Parathyroid adenoma (tissue), 2 donors: ENCODE measurements at regions not wholly inside any gene's neighbourhood (a gene's known extent, or its start where the extent isn't known, plus 50 kb on each side); places are given as distances from the start of the nearest gene placed in this dataset.

Source experiments
- H2AFZ ChIP-seq: fragments of 300-600 bp; sonication (generic); one replicate; pipeline ENCODE4 v1.7.0; 2017; ENCODE audit warnings: antibody characterized with exemption, mild to moderate bottlenecking
- H3K27ac ChIP-seq: fragments of 300-600 bp; sonication (generic); one replicate; pipeline ENCODE4 v1.7.0; 2017
- H3K27me3 ChIP-seq: fragments of 300-600 bp; sonication (generic); one replicate; pipeline ENCODE4 v1.7.0; 2017; ENCODE audit warnings: low read length; ENCODE audit not compliant: control insufficient read depth, insufficient read depth
- H3K36me3 ChIP-seq: fragments of 300-600 bp; sonication (generic); one replicate; pipeline ENCODE4 v1.7.0; 2017; ENCODE audit warnings: low read length; ENCODE audit not compliant: control insufficient read depth, insufficient read depth
- H3K4me1 ChIP-seq: fragments of 300-600 bp; sonication (generic); one replicate; pipeline ENCODE4 v1.7.0; 2017; ENCODE audit warnings: control low read depth
- H3K4me2 ChIP-seq: fragments of 300-600 bp; sonication (generic); one replicate; pipeline ENCODE4 v1.7.0; 2017; ENCODE audit warnings: low read length
- H3K4me3 ChIP-seq: fragments of 300-600 bp; sonication (generic); one replicate; pipeline ENCODE4 v1.7.0; 2017; ENCODE audit warnings: low read depth, low read length
- H3K79me2 ChIP-seq: fragments of 300-600 bp; sonication (generic); one replicate; pipeline ENCODE4 v1.7.0; 2017; ENCODE audit warnings: control low read depth
- H3K9ac ChIP-seq: fragments of 300-600 bp; sonication (generic); one replicate; pipeline ENCODE4 v1.7.0; 2017; ENCODE audit warnings: mild to moderate bottlenecking
- H3K9me3 ChIP-seq: fragments of 300-600 bp; sonication (generic); one replicate; pipeline ENCODE4 v1.7.0; 2017; ENCODE audit warnings: low read length; ENCODE audit not compliant: control insufficient read depth
- CTCF ChIP-seq: fragments of 300-600 bp; sonication (generic); IDR thresholded peaks from one replicate; pipeline ENCODE4 v1.7.0; 2017; ENCODE audit warnings: antibody characterized with exemption, mild to moderate bottlenecking
- donor health status: primary hyperparathyroidism.

- Histone ChIP-seq H2AFZ (no peak overlapping the region), H3K27ac (no peak overlapping the region), H3K79me2 (no peaks in the 10 kb centered on the region), H3K9me3 (no peaks in the 10 kb centered on the region), H3K27me3 (no peaks in the 10 kb centered on the region), H3K4me2 (no peak overlapping the region), H3K4me3 (no peak overlapping the region), H3K9ac (no peak overlapping the region), H3K36me3 (no peaks in the 10 kb centered on the region), H3K4me1 (peaks cover 10% of the 10 kb centered on the region)
- TF ChIP-seq CTCF, result no peak
These were observed 480.8 kb downstream of the GADD45G start for GRCh38 chr9:90085633-90086032.

- no peak overlapping the region for H3K27ac ChIP-seq
- H3K4me3 ChIP-seq, result no peak overlapping the region
- H3K9ac ChIP-seq, result no peak overlapping the region
- H3K9me3 ChIP-seq, result no peaks in the 10 kb centered on the region
- H3K27me3 ChIP-seq, result no peaks in the 10 kb centered on the region
- no peak overlapping the region for H2AFZ ChIP-seq
- no peak for TF ChIP-seq CTCF
- H3K4me2 ChIP-seq, result no peak overlapping the region
- H3K4me1 ChIP-seq, result peaks cover 6% of the 10 kb centered on the region
- no peaks in the 10 kb centered on the region for H3K36me3 ChIP-seq
- no peaks in the 10 kb centered on the region for H3K79me2 ChIP-seq
These were observed 481.3 kb downstream of the GADD45G start for GRCh38 chr9:90086101-90086511.

GRCh38 chr9:90088434-90088833 lies 483.6 kb downstream of the GADD45G start:
- TF ChIP-seq CTCF, result no peak
- no peaks in the 10 kb centered on the region for H3K4me1 ChIP-seq
- H3K27ac ChIP-seq, result no peak overlapping the region
- H3K9ac ChIP-seq, result no peak overlapping the region
- H3K36me3 ChIP-seq, result no peaks in the 10 kb centered on the region
- no peaks in the 10 kb centered on the region for H3K9me3 ChIP-seq
- H3K27me3 ChIP-seq, result no peaks in the 10 kb centered on the region
- H3K4me2 ChIP-seq, result no peak overlapping the region
- peak overlapping the region; percentile 11 for H2AFZ ChIP-seq
- H3K4me3 ChIP-seq, result no peak overlapping the region
- no peaks in the 10 kb centered on the region for H3K79me2 ChIP-seq

GRCh38 chr9:90088856-90089255 lies 484.0 kb downstream of the GADD45G start:
- H3K4me1 ChIP-seq, result no peaks in the 10 kb centered on the region
- no peak overlapping the region for H3K4me3 ChIP-seq
- H2AFZ ChIP-seq, result no peak overlapping the region
- no peak overlapping the region for H3K9ac ChIP-seq
- H3K79me2 ChIP-seq, result no peaks in the 10 kb centered on the region
- TF ChIP-seq CTCF, result no peak
- H3K36me3 ChIP-seq, result no peaks in the 10 kb centered on the region
- no peak overlapping the region for H3K27ac ChIP-seq
- H3K9me3 ChIP-seq, result no peaks in the 10 kb centered on the region
- H3K4me2 ChIP-seq, result no peak overlapping the region
- no peaks in the 10 kb centered on the region for H3K27me3 ChIP-seq

GRCh38 chr9:90090997-90091396 lies 486.2 kb downstream of the GADD45G start:
- no peaks in the 10 kb centered on the region for H3K9me3 ChIP-seq
- no peaks in the 10 kb centered on the region for H3K4me1 ChIP-seq
- H3K4me3 ChIP-seq, result no peak overlapping the region
- H3K36me3 ChIP-seq, result no peaks in the 10 kb centered on the region
- H2AFZ ChIP-seq, result no peak overlapping the region
- no peak for TF ChIP-seq CTCF
- H3K4me2 ChIP-seq, result no peak overlapping the region
- no peaks in the 10 kb centered on the region for H3K27me3 ChIP-seq
- H3K79me2 ChIP-seq, result no peaks in the 10 kb centered on the region
- no peak overlapping the region for H3K9ac ChIP-seq
- no peak overlapping the region for H3K27ac ChIP-seq
